ENCODE measurements at regions not wholly inside any gene's neighbourhood (a gene's known extent, or its start where the extent isn't known, plus 50 kb on each side); places are given as distances from the start of the nearest gene placed in this dataset.
"Not testable (repeated sequence)": the region's sequence is repeated elsewhere in the genome, so short reads cannot be mapped to it uniquely, and the experiment has no call there.

DNA sequence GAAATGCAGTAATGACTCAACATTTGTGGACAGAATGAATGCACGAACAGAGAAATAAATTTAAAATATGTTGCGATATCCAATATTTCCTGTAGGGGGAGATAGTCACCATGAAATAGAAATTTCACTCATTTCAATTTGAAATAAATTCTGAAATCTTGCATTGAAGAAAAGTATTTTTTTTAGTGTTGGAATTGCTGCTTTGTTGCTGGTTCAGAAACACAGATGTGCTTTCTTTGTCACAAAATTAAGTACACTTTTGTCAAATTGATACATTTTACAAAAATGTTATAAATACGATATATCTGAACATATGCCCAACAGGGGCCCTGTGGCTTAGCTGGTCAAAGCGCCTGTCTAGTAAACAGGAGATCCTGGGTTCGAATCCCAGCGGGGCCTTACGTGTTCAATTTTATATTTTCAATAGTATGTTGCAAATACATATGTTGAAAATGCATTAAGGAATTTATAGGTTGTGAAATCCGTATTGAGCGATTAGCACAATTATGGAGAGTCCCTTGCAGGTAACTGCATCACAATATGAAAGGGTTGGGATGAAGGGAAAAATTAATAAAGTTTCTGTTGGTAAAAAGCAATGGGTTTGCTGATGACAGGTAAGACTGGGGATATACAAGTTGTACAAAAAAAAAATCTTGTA is 85.4 kb upstream of the PRSS16 start:
- in situ Hi-C loops (cut with HindIII; ENCODE audit: low sequenced_read_pairs): no loop called here
- peak; percentile 69 for DNase-seq (ENCODE audit: low read depth, low spot score)
- no peak overlapping the region for H3K4me3 ChIP-seq (ENCODE audit: low read depth, low read length)
- peak; percentile 47 for TF ChIP-seq CTCF (IDR thresholded peaks at IDR 0.05; ENCODE audit: low read depth, low read length)

- no peak overlapping the region for H3K4me3 ChIP-seq (ENCODE audit: low read depth, low read length)
- in situ Hi-C loops (cut with HindIII; ENCODE audit: low sequenced_read_pairs): no loop called here
- DNase-seq (ENCODE audit: low read depth, low spot score): no peak
- no peak for TF ChIP-seq CTCF (IDR thresholded peaks at IDR 0.05; ENCODE audit: low read depth, low read length)
Observed at GRCh38 chr6:27163834-27164233, 83.7 kb upstream of the PRSS16 start.

DNA sequence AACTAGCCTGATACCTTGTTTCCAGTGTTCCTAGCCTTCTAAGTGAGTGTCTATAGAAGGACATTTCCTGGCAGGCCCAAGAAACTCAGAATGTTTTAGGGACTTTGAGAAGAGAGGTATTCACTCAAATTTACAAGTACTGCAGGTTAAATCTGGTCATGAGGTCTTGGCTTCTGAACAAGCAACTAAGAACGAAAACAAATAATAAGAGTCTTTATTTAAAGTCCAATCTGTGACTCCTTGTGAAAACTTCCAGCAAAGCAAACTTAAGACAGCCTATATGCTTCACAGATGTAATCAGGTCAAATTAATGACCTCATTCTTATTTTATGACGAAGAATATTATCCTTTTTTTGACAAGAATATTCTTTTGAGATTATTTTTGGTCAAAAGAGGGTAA is 79.4 kb upstream of the PRSS16 start:
- TF ChIP-seq CTCF (IDR thresholded peaks at IDR 0.05; ENCODE audit: low read depth, low read length): no peak
- in situ Hi-C loops (cut with HindIII; ENCODE audit: low sequenced_read_pairs): no loop called here
- peak; percentile 42 for DNase-seq (ENCODE audit: low read depth, low spot score)
- H3K4me3 ChIP-seq (ENCODE audit: low read depth, low read length): no peak overlapping the region

- no peak overlapping the region for H3K4me3 ChIP-seq (ENCODE audit: low read depth, low read length)
- in situ Hi-C loops (cut with HindIII; ENCODE audit: low sequenced_read_pairs): no loop called here
- peak; percentile 77 for DNase-seq (ENCODE audit: low read depth, low spot score)
- TF ChIP-seq CTCF (IDR thresholded peaks at IDR 0.05; ENCODE audit: low read depth, low read length): no peak
Observed at GRCh38 chr6:27168586-27169443, 78.7 kb upstream of the PRSS16 start.

DNA sequence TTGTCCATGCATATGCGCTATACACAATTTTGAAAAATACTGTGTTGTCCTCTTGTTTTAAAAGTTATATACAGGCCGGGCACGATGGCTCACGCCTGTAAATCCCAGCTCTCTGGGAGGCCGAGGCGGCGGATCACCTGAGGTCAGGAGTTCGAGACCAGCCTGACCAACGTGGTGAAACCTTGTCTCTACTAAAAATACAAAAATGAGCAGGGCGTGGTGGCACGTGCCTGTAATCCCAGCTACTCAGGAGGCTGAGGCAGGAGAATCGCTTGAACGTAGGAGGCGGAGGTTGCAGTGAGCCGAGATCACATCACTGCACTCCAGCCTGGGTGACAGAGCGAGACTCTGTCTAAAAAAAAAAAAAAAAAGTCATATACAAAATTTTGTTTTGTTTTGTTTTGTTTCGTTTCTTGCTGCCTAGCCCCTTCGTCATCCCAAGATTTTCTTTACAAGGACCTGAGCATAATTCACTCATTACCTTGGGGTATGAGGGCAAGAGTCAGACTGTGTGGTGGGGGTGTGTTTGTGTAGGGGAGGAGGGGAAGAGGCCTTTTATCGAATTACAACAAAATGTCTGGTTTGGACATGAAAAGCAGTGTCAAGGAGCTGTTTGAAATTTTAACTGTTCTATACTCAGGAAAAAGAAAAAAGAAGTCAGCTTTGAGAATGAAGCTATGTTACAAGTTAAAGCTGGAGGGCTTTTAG is 74.8 kb upstream of the PRSS16 start:
- in situ Hi-C loops (cut with HindIII; ENCODE audit: low sequenced_read_pairs); DNase-seq (ENCODE audit: low read depth, low spot score); H3K4me3 ChIP-seq (ENCODE audit: low read depth, low read length): not testable (repeated sequence)

- in situ Hi-C loops (cut with HindIII; ENCODE audit: low sequenced_read_pairs); DNase-seq (ENCODE audit: low read depth, low spot score); H3K4me3 ChIP-seq (ENCODE audit: low read depth, low read length): not testable (repeated sequence)
Observed at GRCh38 chr6:27173232-27173601, 74.3 kb upstream of the PRSS16 start.

DNA sequence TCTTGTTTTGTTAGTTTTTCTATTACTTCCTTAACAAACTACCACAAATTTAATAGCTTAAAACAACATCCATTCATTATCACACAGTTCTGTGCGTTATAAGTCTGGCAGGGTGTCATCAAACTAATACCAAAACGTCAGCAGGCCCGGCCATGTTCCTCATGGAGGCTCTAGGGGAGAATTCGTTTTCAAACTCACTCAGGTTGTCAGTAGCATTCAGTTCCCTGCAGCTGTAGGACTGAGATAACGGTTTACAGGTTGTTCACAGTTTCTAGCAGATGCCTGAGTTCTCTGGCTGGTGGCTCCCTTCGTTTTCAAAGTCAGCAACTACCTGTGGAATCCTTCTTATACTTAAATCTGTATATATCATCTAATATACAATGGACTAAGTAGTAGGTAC is 72.5 kb upstream of the PRSS16 start:
- no peak overlapping the region for H3K4me3 ChIP-seq (ENCODE audit: low read depth, low read length)
- in situ Hi-C loops (cut with HindIII; ENCODE audit: low sequenced_read_pairs): no loop called here
- TF ChIP-seq CTCF (IDR thresholded peaks at IDR 0.05; ENCODE audit: low read depth, low read length): no peak
- DNase-seq (ENCODE audit: low read depth, low spot score): no peak

Measured in astrocyte of the spinal cord (primary cell).